GM21619 (cell line): ENCODE measurements at regions not wholly inside any gene's neighbourhood (a gene's known extent, or its start where the extent isn't known, plus 50 kb on each side); places are given as distances from the start of the nearest gene placed in this dataset.

Experiments
- ATAC-seq: cut with Tn5 transposase; IDR thresholded peaks from one replicate; pipeline ENCODE4 v1.9.1; 2021; ENCODE audit not compliant: unreplicated experiment

DNA sequence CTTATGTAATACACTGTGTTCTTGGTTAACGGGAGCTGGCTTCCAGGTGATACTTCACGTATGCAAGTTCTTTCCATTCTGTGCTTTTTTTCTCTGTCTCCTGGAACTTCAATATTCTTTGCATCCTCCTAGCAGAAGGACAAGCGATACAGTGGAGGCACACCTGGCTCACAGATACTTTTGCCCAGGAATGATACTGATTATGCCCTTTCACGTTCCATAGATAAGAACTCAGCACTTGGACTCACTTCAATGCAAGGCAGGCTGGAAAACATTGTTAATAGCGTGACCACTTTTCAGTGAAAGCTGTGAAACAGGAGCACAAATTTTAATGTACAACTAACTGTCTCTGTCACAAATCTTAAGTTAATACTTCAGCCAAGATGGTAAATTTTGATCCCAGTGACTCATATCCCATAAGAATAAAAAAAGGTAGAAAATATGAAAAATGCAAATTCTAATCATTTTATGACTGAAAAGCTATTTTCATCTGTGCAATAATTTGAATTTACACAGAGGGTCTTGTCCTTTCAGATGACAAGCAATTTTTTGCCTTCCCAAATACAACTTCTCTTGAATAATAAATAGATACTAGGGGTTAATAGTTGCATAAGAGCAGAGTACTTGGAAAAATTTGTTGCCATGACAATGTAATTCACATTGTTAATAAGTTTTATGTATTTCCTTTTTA, 919.0 kb downstream of the GALC start:
- ATAC-seq: no peak

DNA sequence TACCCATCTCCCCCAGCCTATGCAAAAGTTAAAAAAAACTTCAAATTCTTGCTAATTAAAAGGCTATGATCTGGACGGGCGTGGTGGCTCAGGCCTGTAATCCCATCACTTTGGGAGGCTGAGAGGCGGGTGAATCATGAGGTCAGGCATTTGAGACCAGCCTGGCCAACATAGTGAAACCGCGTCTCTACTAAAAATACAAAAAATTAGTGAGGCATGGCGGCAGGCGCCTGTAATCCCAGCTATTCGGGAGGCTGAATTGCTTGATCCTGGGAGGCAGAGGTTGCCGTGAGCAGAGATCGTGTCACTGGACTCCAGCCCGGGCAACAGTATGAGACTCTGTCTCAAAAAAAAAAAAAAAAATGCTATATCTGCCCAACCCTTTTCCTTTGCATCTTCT, 925.4 kb downstream of the GALC start:
- ATAC-seq: no peak

DNA sequence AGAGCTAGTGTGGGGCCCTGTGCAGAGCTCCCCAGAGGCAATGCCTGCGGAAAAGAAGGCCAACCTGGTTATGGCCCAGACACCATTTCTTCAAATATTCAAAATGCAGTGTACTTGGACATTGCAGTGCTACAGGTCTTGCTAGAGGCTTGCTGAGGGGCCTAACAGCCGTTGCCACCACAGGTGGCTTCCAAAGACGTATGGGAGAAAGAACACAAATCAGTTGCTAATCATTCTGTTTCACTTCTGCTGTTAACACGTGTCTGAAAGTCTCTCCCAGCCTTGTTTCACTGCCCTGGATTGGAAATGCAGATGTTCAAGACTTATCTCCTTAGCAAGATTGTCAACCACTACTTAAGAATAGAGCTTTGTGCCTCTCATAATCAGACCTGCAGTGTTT, 925.9 kb downstream of the GALC start:
- no peak for ATAC-seq

DNA sequence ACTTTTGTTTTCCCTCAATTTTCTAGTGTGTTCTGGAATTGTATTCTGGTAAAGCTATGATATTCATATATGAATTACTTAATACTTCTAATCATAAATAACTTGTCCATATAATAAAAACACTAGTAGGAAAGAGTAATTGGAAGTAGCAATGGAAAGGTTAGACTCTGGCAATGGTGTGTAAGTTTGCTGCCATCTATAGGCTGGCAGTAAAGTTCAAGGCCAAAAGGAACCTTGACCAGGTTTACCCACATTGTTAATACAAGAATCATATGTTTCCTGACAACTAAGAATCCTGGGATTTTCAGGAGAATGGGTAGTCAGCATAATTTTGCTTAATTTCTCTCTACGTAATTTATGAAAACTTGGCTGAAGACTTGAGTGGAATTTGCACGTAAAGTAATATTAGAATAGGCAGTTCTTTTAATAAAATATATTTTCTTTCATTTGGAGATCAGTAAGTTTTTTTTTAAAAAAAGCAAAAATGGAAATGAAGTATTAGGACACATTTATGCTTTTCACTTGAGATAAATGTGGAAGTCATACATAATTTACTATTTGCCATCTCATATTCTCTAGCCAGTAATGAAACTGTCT, 926.7 kb downstream of the GALC start:
- ATAC-seq: no peak

- ATAC-seq: no peak
These were observed 927.6 kb downstream of the GALC start for GRCh38 chr14:87065366-87065765.

GRCh38 chr14:87063181-87063580, 929.8 kb downstream of the GALC start:
- no peak for ATAC-seq

DNA sequence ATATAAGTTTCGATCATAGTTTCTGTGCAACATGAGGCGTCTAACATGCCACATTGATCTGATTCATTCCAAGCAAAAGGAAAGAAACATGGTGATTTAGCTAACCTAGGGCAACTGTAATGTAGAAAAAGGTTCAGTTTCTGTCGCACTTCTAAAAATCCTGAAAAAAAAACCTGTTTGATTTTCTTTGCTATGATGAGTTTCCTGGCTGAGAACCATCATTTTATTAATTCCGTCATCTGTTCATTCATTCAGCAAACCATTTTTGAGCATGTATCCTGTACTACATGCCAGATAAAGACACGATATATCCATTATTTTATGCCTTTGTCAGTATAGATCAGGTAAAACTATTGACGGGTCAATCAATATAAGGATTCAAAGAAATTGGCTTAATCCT, 932.6 kb downstream of the GALC start:
- no peak for ATAC-seq

DNA sequence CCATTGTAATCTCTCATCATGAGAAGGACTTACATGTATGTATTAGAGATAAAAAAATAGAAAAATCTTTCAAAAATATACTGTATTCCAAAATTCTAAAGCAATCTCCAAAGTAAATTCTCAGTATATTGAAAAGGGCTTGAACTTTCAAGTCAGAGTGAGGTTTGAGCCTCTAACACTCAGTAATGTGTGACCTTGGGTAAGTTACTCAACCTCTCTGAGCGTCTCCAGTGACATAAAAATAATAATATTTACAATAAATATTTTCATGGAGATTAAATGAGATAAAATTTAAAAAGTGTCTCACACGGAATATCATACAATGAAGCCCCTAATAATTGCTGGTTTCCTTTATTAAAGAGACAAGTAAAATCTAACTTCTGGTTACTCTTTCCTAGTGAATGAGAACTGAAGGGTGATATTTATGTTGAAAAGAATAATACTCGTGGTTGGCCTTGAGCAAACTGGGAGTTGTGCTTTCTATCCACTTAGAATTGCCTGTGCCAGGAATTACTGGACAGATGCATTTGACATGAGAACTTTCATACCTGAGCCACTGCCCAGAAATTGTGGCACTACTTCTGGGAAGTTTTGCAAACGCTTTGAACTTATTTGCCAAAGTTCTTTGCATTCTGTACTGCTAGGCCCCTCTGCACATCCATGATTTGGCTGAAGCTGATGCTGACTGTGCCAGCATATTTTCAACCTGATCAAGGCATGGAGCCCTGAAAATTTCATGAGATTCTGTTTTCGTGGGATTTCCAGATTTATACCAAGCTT, 933.7 kb downstream of the GALC start:
- ATAC-seq: no peak

DNA sequence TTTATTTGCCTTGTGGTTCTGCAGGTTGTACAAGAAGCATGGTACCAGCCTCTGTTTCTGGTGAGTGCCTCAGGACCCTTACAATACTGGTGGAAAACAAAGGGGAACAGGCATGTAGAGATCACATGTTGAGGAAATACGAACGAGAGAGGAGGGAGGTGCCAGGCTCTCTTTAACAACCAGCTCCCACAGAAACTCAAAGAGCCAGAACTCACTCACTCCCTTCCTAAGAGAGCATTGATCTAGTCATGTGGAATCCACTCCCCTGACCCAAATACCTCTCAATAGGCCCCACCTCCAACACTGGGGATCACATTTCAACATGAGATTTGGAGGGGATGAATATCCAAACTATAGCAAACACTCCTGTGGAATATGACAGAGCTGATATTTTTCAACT, 938.0 kb downstream of the GALC start:
- no peak for ATAC-seq

DNA sequence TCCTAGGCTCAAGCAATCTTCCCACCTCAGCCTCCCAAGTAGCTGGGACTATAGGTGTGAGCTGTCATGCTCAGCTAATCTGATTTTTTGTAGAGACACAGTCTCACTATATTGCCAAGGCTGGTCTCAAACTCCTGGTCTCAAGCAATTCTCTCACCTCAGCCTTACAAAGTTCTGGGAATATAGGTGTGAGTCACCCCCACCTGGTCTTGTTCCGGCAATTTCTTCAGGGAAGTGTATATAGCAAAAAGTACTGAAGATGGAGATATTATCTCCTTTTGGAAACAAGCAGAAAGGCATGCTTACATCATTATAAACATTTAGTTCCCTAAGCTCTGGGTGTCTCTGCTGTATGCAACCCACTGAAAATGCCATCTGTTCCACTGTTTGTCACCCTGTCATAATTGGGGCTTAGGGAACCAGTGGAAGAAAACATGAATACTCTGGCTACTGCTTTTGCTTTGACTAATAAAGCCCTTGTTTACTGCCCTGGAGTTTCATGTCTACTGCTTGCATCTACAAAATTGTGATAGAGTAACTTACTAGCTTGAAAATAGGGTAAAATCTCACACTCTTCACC, 940.2 kb downstream of the GALC start:
- no peak for ATAC-seq

GRCh38 chr14:87050421-87050820, 942.6 kb downstream of the GALC start:
- no peak for ATAC-seq

GRCh38 chr14:87049950-87050349, 943.0 kb downstream of the GALC start:
- ATAC-seq: no peak

- ATAC-seq: no peak
These were observed 946.0 kb downstream of the GALC start for GRCh38 chr14:87046960-87047359.

GRCh38 chr14:87045956-87046355, 947.0 kb downstream of the GALC start:
- no peak for ATAC-seq

DNA sequence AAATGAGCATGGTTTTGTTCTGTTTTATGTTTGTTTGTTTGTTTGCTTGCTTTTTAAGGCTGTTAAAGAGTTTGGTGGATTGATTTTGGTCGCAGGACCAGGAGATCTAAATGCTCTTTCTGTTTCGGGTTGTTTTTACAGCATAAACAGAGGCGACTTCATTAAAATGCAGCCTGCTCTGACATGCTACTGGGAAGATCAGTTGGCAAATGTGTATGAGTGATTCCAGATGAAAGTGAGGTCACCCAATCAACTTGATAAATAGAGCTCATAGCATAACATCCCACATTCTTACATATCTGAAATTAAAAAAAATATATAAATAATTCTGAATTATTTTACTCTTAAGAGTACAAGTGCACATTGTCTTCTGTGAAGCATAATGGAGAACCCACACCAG, 947.7 kb downstream of the GALC start:
- ATAC-seq: no peak

GRCh38 chr14:87044807-87045206, 948.2 kb downstream of the GALC start:
- ATAC-seq: no peak

- no peak for ATAC-seq
These were observed 949.2 kb downstream of the GALC start for GRCh38 chr14:87043667-87044200.

DNA sequence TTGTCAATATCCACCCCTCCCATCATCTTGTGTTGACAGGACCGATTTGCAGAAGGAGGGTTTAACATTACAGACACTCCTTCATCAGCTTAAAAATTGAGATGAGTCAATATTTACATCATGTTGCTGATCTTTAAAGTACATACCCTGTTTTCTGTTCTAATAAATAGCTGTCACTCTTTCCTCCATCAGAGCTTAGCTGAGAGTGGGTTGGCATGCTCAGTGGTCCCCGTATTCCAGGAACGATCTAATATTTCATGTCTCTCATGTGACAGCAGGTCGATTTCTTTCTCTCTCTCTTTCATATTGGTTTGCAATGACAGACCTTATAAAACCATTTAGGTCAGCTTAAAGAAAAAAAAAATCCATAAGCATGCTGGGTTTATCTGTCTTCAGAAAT, 950.6 kb downstream of the GALC start:
- ATAC-seq: no peak

- ATAC-seq: no peak
These were observed 951.5 kb downstream of the GALC start for GRCh38 chr14:87041290-87042020.

DNA sequence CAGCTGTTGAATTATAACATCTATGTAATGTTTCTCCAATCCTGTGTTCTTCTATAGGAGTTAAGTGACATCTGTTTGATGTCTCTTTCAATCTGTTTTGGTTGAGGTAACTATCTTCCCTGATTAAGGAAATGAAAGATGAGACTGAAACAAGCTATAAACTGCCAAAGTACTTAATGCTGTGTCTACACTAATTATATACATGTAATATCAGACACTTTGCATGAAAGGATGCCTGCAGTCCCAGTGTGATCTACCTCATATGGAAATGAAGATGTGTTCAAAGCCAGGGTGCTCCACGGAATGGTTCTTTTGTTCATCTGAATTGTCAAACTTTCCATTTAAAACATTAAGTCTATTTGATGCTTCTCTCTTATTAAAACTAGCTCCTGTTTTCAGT, 958.3 kb downstream of the GALC start:
- no peak for ATAC-seq

- ATAC-seq: no peak
These were observed 962.8 kb downstream of the GALC start for GRCh38 chr14:87030197-87030596.
